ENCODE measurements at regions not wholly inside any gene's neighbourhood (a gene's known extent, or its start where the extent isn't known, plus 50 kb on each side); places are given as distances from the start of the nearest gene placed in this dataset.

- dilution Hi-C loops (cut with MboI; ENCODE audit: extremely low pct_ligation_motif_present, low sequenced_read_pairs), result no loop called here
- Histone ChIP-seq H2AFZ (ENCODE audit: low read depth, low read length) (no peak overlapping the region), H4K20me1 (replicated peaks; ENCODE audit: control insufficient read depth, extremely low read depth, insufficient read depth, low read length) (no peaks in the 10 kb centered on the region), H3K27ac (ENCODE audit: insufficient read depth, low read depth, low read length) (no peak overlapping the region), H3K9ac (replicated peaks; ENCODE audit: extremely low read depth, insufficient read depth, low read length) (no peak overlapping the region), H3K27me3 (ENCODE audit: control insufficient read depth in 2 of 2, insufficient read depth in 2 of 2, low read length in 2 of 2) (no peaks in the 10 kb centered on the region), H3K79me2 (ENCODE audit: control insufficient read depth, insufficient read depth, low read length) (no peaks in the 10 kb centered on the region), H3K9me1 (replicated peaks; ENCODE audit: control insufficient read depth, extremely low read depth, insufficient read depth, low read length) (no peaks in the 10 kb centered on the region), H3K36me3 (ENCODE audit: control insufficient read depth in 2 of 2, extremely low read depth in 1 of 2, insufficient read depth in 2 of 2, low read length in 2 of 2) (no peaks in the 10 kb centered on the region), H3K9me3 (replicated peaks; ENCODE audit: control insufficient read depth, insufficient read depth, low read length) (peaks cover 4% of the 10 kb centered on the region), H3K4me2 (ENCODE audit: insufficient read depth, low read length) (no peak overlapping the region), H3K4me3 (replicated peaks in 1 of 3; ENCODE audit: insufficient read depth in 1 of 3, low read depth in 1 of 3, low read length in 3 of 3) (no peak overlapping the region), H3K4me1 (ENCODE audit: control insufficient read depth, extremely low read depth, insufficient read depth, low read length) (no peaks in the 10 kb centered on the region)
- no TSS peak for BruUV-seq (replicated peaks)
- intact Hi-C loops (cut with micrococcal nuclease), result no loop called here
- ChIA-PET POLR2A (no interaction called here), CTCF (no interaction called here)
- FAIRE-seq, result no peak
- TF ChIP-seq MAX (IDR thresholded peaks at IDR 0.05; ENCODE audit: insufficient read depth, insufficient read length) (no peak), CTCF (IDR thresholded peaks at IDR 0.05; ENCODE audit: extremely low read depth in 1 of 2, insufficient read depth in 1 of 2, low read depth in 1 of 2, low read length in 2 of 2) (no peak), MYC (IDR thresholded peaks at IDR 0.05; ENCODE audit: low read depth, low read length) (no peak), FOS (IDR thresholded peaks at IDR 0.05; ENCODE audit: borderline replicate concordance, insufficient read depth, low read length) (no peak), GATA2 (IDR thresholded peaks at IDR 0.05; ENCODE audit: insufficient read depth, insufficient read length, low read depth, low read length) (no peak), JUN (IDR thresholded peaks at IDR 0.05; ENCODE audit: borderline replicate concordance, insufficient read depth, insufficient read length, low read depth) (no peak), POLR2AphosphoS5 (IDR thresholded peaks at IDR 0.05; ENCODE audit: insufficient read depth, low read depth, low read length) (no peak), EZH2 (IDR thresholded peaks at IDR 0.05; ENCODE audit: borderline replicate concordance, low read depth, low read length, severe bottlenecking) (no peak), POLR2A (IDR thresholded peaks at IDR 0.05; ENCODE audit: low read depth, low read length) (no peak)
- DNase-seq (ENCODE audit: low read depth, low spot score), result no peak
Observed at GRCh38 chr7:156389116-156389692, 251.4 kb upstream of the RNF32 start.
